ENCODE measurements at regions not wholly inside any gene's neighbourhood (a gene's known extent, or its start where the extent isn't known, plus 50 kb on each side); places are given as distances from the start of the nearest gene placed in this dataset.

- TF ChIP-seq EZH2 (IDR thresholded peaks at IDR 0.05; ENCODE audit: borderline replicate concordance, insufficient read depth, low read length, poor library complexity, severe bottlenecking) (no peak), CTCF (IDR thresholded peaks at IDR 0.05; ENCODE audit: poor library complexity, severe bottlenecking) (no peak), POLR2AphosphoS5 (IDR thresholded peaks at IDR 0.05) (no peak), TAF1 (IDR thresholded peaks at IDR 0.05; ENCODE audit: low read depth) (no peak)
Observed at GRCh38 chr21:34011660-34012059, 61.7 kb upstream of the MRPS6 start.
